Mesodermal cell (in vitro differentiated cells): ENCODE measurements at regions not wholly inside any gene's neighbourhood (a gene's known extent, or its start where the extent isn't known, plus 50 kb on each side); places are given as distances from the start of the nearest gene placed in this dataset.
"Not testable (repeated sequence)": the region's sequence is repeated elsewhere in the genome, so short reads cannot be mapped to it uniquely, and the experiment has no call there.

Experiments used
- H3K27ac ChIP-seq: 2 replicates; pipeline ENCODE4 v1.7.0; 2013; ENCODE audit warnings: mild to moderate bottlenecking, low read depth, low read length, moderate library complexity; ENCODE audit not compliant: severe bottlenecking
- H3K36me3 ChIP-seq: 2 replicates; pipeline ENCODE4 v1.7.1; 2013; ENCODE audit warnings: mild to moderate bottlenecking, low read length, moderate library complexity; ENCODE audit not compliant: control insufficient read depth, insufficient read depth
- H3K4me1 ChIP-seq: one replicate; pipeline ENCODE4 v1.7.1; 2013; ENCODE audit warnings: mild to moderate bottlenecking, low read length; ENCODE audit not compliant: insufficient read depth, control insufficient read depth, poor library complexity, severe bottlenecking
- H3K4me3 ChIP-seq: 2 replicates; pipeline ENCODE4 v1.7.0; 2013; ENCODE audit warnings: low read length, control low read depth, mild to moderate bottlenecking; ENCODE audit not compliant: insufficient read depth, poor library complexity, severe bottlenecking; ENCODE audit errors: extremely low read depth
- H3K9me3 ChIP-seq: 2 replicates; pipeline ENCODE4 v1.7.1; 2013; ENCODE audit warnings: mild to moderate bottlenecking, low read length, moderate library complexity; ENCODE audit not compliant: control insufficient read depth
- WGBS, 2 experiments: methylation state at CpG; one replicate each; pipeline ENCODE4 v1.1.5; 2013; ENCODE audit warnings: missing lambda C conversion rate in 2 of 2; ENCODE audit not compliant: insufficient coverage in 2 of 2; 5-methylcytosine and 5-hydroxymethylcytosine counted together

GRCh38 chr1:222470252-222470805 lies 77.6 kb downstream of the HHIPL2 start:
- H3K4me1 ChIP-seq, H3K27ac ChIP-seq, H3K4me3 ChIP-seq, H3K36me3 ChIP-seq, H3K9me3 ChIP-seq: not testable (repeated sequence)
- 100% methylated on average over 1 of the region's 15 CpGs; no CpG with 5 or more reads in 1 of the 2 experiments for WGBS, 2 experiments

- 80 to 100% methylated on average over 1 to 2 of the region's 8 CpGs for WGBS, 2 experiments
- Histone ChIP-seq H3K9me3 (no peaks in the 10 kb centered on the region), H3K4me1 (no peaks in the 10 kb centered on the region), H3K27ac (no peak overlapping the region), H3K36me3 (no peaks in the 10 kb centered on the region), H3K4me3 (no peak overlapping the region)
Observed at GRCh38 chr1:222466150-222466865, 81.6 kb downstream of the HHIPL2 start.

- Histone ChIP-seq H3K27ac (peak overlapping the region; percentile 92), H3K36me3 (no peaks in the 10 kb centered on the region), H3K4me1 (no peaks in the 10 kb centered on the region), H3K9me3 (no peaks in the 10 kb centered on the region), H3K4me3 (peak overlapping the region; percentile 35)
- WGBS, 2 experiments: 5 to 6% methylated on average over 40 to 45 of the region's 46 CpGs
Observed at GRCh38 chr1:222465211-222466041, 82.5 kb downstream of the HHIPL2 start.

GRCh38 chr1:222464841-222465210 lies 83.1 kb downstream of the HHIPL2 start:
- Histone ChIP-seq H3K9me3 (no peaks in the 10 kb centered on the region), H3K36me3 (no peaks in the 10 kb centered on the region), H3K4me3 (peak overlapping the region; percentile 35), H3K4me1 (no peaks in the 10 kb centered on the region), H3K27ac (no peak overlapping the region)
- WGBS, 2 experiments: 15% methylated on average over 6 of the region's 10 CpGs; no CpG with 5 or more reads in 1 of the 2 experiments

GRCh38 chr1:222463059-222463730 lies 84.7 kb downstream of the HHIPL2 start:
- Histone ChIP-seq H3K27ac (no peak overlapping the region), H3K4me1 (no peaks in the 10 kb centered on the region), H3K9me3 (peaks cover 3% of the 10 kb centered on the region), H3K4me3 (no peak overlapping the region), H3K36me3 (no peaks in the 10 kb centered on the region)
- 91 to 92% methylated on average over 5 of the region's 8 CpGs for WGBS, 2 experiments

- Histone ChIP-seq H3K4me1 (no peaks in the 10 kb centered on the region), H3K27ac (no peak overlapping the region), H3K4me3 (no peak overlapping the region), H3K36me3 (no peaks in the 10 kb centered on the region), H3K9me3 (peaks cover 4% of the 10 kb centered on the region)
- WGBS, 2 experiments: 57 to 86% methylated on average over 2 of the region's 2 CpGs
Observed at GRCh38 chr1:222462601-222463000, 85.3 kb downstream of the HHIPL2 start.

- Histone ChIP-seq H3K4me3 (no peak overlapping the region), H3K36me3 (no peaks in the 10 kb centered on the region), H3K9me3 (peaks cover 9% of the 10 kb centered on the region), H3K4me1 (no peaks in the 10 kb centered on the region), H3K27ac (no peak overlapping the region)
- 80% methylated on average over 1 of the region's 2 CpGs; no CpG with 5 or more reads in 1 of the 2 experiments for WGBS, 2 experiments
Observed at GRCh38 chr1:222461941-222462340, 86.0 kb downstream of the HHIPL2 start.

- WGBS, 2 experiments: 70 to 100% methylated on average over 1 to 3 of the region's 3 CpGs
- Histone ChIP-seq H3K27ac (no peak overlapping the region), H3K9me3 (peaks cover 17% of the 10 kb centered on the region), H3K4me1 (peaks cover 6% of the 10 kb centered on the region), H3K4me3 (no peak overlapping the region), H3K36me3 (no peaks in the 10 kb centered on the region)
Observed at GRCh38 chr1:222459652-222460051, 88.3 kb downstream of the HHIPL2 start.

GRCh38 chr1:222457513-222457912 lies 90.4 kb downstream of the HHIPL2 start:
- Histone ChIP-seq H3K4me1 (peaks cover 8% of the 10 kb centered on the region), H3K36me3 (no peaks in the 10 kb centered on the region), H3K9me3 (peaks cover 17% of the 10 kb centered on the region), H3K27ac (no peak overlapping the region), H3K4me3 (no peak overlapping the region)
- 78% methylated on average over 1 of the region's 1 CpG for WGBS, 2 experiments

- 89 to 100% methylated on average over 1 of the region's 1 CpG for WGBS, 2 experiments
- Histone ChIP-seq H3K4me3 (no peak overlapping the region), H3K4me1 (peaks cover 8% of the 10 kb centered on the region), H3K27ac (no peak overlapping the region), H3K36me3 (no peaks in the 10 kb centered on the region), H3K9me3 (peaks cover 17% of the 10 kb centered on the region)
Observed at GRCh38 chr1:222457084-222457483, 90.8 kb downstream of the HHIPL2 start.
